Thyroid gland (tissue), 4 donors: ENCODE measurements at regions not wholly inside any gene's neighbourhood (a gene's known extent, or its start where the extent isn't known, plus 50 kb on each side); places are given as distances from the start of the nearest gene placed in this dataset.

Experiments used
- CTCF ChIP-seq, 6 experiments: fragments of 200-600 bp in 3 of 6; fragments of 450-650 bp in 3 of 6; sonication (generic) in 3 of 6; IDR thresholded peaks; one replicate each; pipeline ENCODE4 v1.5.1; 2016 to 2019; ENCODE audit warnings: antibody characterized with exemption in 6 of 6, mild to moderate bottlenecking in 2 of 6, inconsistent platforms in 1 of 6, moderate library complexity in 1 of 6
- POLR2A ChIP-seq, 2 donors: fragments of 450-650 bp; IDR thresholded peaks; one replicate each; pipeline ENCODE4 v1.6.1; 2017; ENCODE audit warnings: antibody characterized with exemption in 2 of 2, mild to moderate bottlenecking in 2 of 2, moderate library complexity in 1 of 2

- TF ChIP-seq POLR2A (IDR thresholded peaks at IDR 0.05) (no peak), CTCF (IDR thresholded peaks at IDR 0.05) (no peak)
Observed at GRCh38 chr7:142362349-142362748, 104.5 kb upstream of the PRSS58 start.
